Body of pancreas (tissue), 4 donors: ENCODE measurements at regions not wholly inside any gene's neighbourhood (a gene's known extent, or its start where the extent isn't known, plus 50 kb on each side); places are given as distances from the start of the nearest gene placed in this dataset.

Experiments
- POLR2A ChIP-seq, 3 donors: fragments of 450-650 bp; IDR thresholded peaks; one replicate each; pipeline ENCODE4 v1.6.1; 2016; ENCODE audit warnings: antibody characterized with exemption in 3 of 3, mild to moderate bottlenecking in 2 of 3
- TF ChIP-seq, protein P1 (sequence below), 7 experiments: fragments of 450-650 bp in 4 of 7; fragments of 200-600 bp in 3 of 7; sonication (generic) in 3 of 7; IDR thresholded peaks; one replicate each; pipeline ENCODE4 v1.5.1; 2016 to 2019; ENCODE audit warnings: antibody characterized with exemption in 7 of 7

DNA sequence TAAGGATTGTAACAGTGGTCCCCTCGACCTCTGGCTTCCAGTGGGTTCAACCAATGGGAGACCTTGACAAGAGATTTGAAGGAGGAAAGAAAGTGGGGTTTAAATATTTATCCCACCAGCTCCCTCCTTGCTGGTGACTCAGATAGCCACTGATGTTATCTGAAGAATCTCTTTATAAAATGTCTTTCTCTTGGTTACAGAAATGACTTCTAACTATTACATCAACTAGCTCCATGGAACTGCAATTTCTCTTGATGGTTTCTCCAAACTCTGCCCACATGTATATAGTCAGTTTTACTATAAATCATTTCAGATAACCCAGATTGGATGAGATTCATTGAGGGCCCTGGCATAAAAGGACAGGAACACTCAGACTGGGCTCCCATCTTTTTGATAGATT, 920.2 kb upstream of the SOX9 start:
- TF ChIP-seq, protein P1, sequence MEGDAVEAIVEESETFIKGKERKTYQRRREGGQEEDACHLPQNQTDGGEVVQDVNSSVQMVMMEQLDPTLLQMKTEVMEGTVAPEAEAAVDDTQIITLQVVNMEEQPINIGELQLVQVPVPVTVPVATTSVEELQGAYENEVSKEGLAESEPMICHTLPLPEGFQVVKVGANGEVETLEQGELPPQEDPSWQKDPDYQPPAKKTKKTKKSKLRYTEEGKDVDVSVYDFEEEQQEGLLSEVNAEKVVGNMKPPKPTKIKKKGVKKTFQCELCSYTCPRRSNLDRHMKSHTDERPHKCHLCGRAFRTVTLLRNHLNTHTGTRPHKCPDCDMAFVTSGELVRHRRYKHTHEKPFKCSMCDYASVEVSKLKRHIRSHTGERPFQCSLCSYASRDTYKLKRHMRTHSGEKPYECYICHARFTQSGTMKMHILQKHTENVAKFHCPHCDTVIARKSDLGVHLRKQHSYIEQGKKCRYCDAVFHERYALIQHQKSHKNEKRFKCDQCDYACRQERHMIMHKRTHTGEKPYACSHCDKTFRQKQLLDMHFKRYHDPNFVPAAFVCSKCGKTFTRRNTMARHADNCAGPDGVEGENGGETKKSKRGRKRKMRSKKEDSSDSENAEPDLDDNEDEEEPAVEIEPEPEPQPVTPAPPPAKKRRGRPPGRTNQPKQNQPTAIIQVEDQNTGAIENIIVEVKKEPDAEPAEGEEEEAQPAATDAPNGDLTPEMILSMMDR (IDR thresholded peaks at IDR 0.05), result no peak
- no peak for TF ChIP-seq POLR2A (IDR thresholded peaks at IDR 0.05)
